GM12878 (cell line): ENCODE measurements at regions not wholly inside any gene's neighbourhood (a gene's known extent, or its start where the extent isn't known, plus 50 kb on each side); places are given as distances from the start of the nearest gene placed in this dataset.

Experiments used
- ATAC-seq: fragments of 200-7000 bp; cut with Tn5 transposase; 3 replicates; pipeline ENCODE4 v1.9.1; 2020; ENCODE audit warnings: mild to moderate bottlenecking, moderate library complexity
- BruUV-seq: library from RNA; stranded (reverse); fragments of 400-500 nt; replicated peaks from 2 replicates; lab custom pipeline; 2021; lab: Mats Ljungman, UMichigan
- CTCF ChIA-PET: fragments of 300-600 bp; sonication (Branson Sonifier 250); formaldehyde crosslinking; extraction: SDS; loops from one replicate; lab custom pipeline; 2021; ENCODE audit warnings: inconsistent platforms; lab: Yijun Ruan, JAX
- POLR2A ChIA-PET: fragments of 350-600 bp; formaldehyde crosslinking; extraction: SDS; loops from one replicate; lab custom pipeline; 2021; ENCODE audit warnings: inconsistent platforms; lab: Charles Lee
- RAD21 ChIA-PET: fragments of 300-600 bp; sonication (Branson Sonifier 250); formaldehyde crosslinking; loops from one replicate; lab custom pipeline; 2023; ENCODE audit warnings: antibody characterized with exemption; ENCODE audit not compliant: unreplicated experiment; lab: Charles Lee
- SMC1A ChIA-PET: fragments of 300-600 bp; sonication (Branson Sonifier 250); formaldehyde crosslinking; loops from one replicate; lab custom pipeline; 2023; ENCODE audit not compliant: unreplicated experiment, uncharacterized antibody; lab: Charles Lee
- DNase-seq: peaks from one replicate; pipeline ENCODE4 v3.0.0-alpha.2; 2011; ENCODE audit warnings: low read depth, low spot score
- FAIRE-seq: peaks from 3 replicates; lab custom pipeline; 2011; peaks lifted over from hg19 to GRCh38; lab: Jason Lieb, UNC
- H2AFZ ChIP-seq: 2 replicates; pipeline ENCODE4 v1.6.0; 2011; ENCODE audit warnings: low read depth, low read length, control low read depth; ENCODE audit not compliant: control insufficient read depth
- H3K27ac ChIP-seq: 2 replicates; pipeline ENCODE4 v1.5.1; 2011; ENCODE audit warnings: control low read depth; ENCODE audit not compliant: control insufficient read depth, insufficient read depth
- H3K27me3 ChIP-seq, 2 experiments: replicated peaks in 1 of 2; 2 replicates each; pipeline versions ENCODE4 v1.6.0 to v1.6.1; 2011; ENCODE audit warnings: low read length in 1 of 2; ENCODE audit not compliant: control insufficient read depth in 2 of 2, insufficient read depth in 2 of 2
- H3K36me3 ChIP-seq, 2 experiments: 2 replicates each; pipeline ENCODE4 v1.5.1; 2011; ENCODE audit warnings: low read length in 1 of 2; ENCODE audit not compliant: control insufficient read depth in 2 of 2, insufficient read depth in 2 of 2
- H3K4me1 ChIP-seq: 2 replicates; pipeline ENCODE4 v1.6.1; 2011; ENCODE audit warnings: mild to moderate bottlenecking, low read length, moderate library complexity, mixed read lengths; ENCODE audit not compliant: control insufficient read depth, insufficient read depth
- H3K4me2 ChIP-seq: 2 replicates; pipeline ENCODE4 v1.6.0; 2011; ENCODE audit warnings: control low read depth; ENCODE audit not compliant: control insufficient read depth, insufficient read depth
- H3K4me3 ChIP-seq: fragments of 200-600 bp; sonication (generic); 2 replicates; pipeline ENCODE4 v1.5.1; 2016
- H3K79me2 ChIP-seq: 2 replicates; pipeline ENCODE4 v1.6.0; 2011; ENCODE audit warnings: low read length; ENCODE audit not compliant: control insufficient read depth, insufficient read depth
- H3K9ac ChIP-seq: 2 replicates; pipeline ENCODE4 v1.8.0; 2011; ENCODE audit warnings: low read length, control low read depth, mixed read lengths; ENCODE audit not compliant: control insufficient read depth, insufficient read depth
- H3K9me3 ChIP-seq: replicated peaks from 3 replicates; pipeline ENCODE4 v1.5.1; 2011; ENCODE audit warnings: mild to moderate bottlenecking, low read length; ENCODE audit not compliant: control insufficient read depth, insufficient read depth
- H4K20me1 ChIP-seq: 2 replicates; pipeline ENCODE4 v1.6.0; 2011; ENCODE audit not compliant: control insufficient read depth, insufficient read depth
- BCL11A ChIP-seq: IDR thresholded peaks from 2 replicates; pipeline ENCODE4 v1.6.1; 2011; ENCODE audit warnings: low read depth, low read length
- MYB ChIP-seq: fragments of 150-350 bp; IDR thresholded peaks from 2 replicates; pipeline ENCODE4 v1.6.1; 2014; ENCODE audit warnings: mild to moderate bottlenecking, low read depth, low read length, borderline replicate concordance
- RAD21 ChIP-seq: IDR thresholded peaks from 2 replicates; pipeline ENCODE4 v1.6.1; 2011; ENCODE audit warnings: mild to moderate bottlenecking, low read depth, low read length, moderate library complexity; ENCODE audit not compliant: insufficient read depth
- RFX5 ChIP-seq: IDR thresholded peaks from 2 replicates; pipeline ENCODE4 v1.6.1; 2011; ENCODE audit warnings: low read depth, low read length, improper control_type of control experiment
- SIX5 ChIP-seq: IDR thresholded peaks from 2 replicates; pipeline ENCODE4 v1.6.1; 2011; ENCODE audit warnings: mild to moderate bottlenecking, low read depth, low read length, moderate library complexity; ENCODE audit not compliant: severe bottlenecking
- SP1 ChIP-seq: IDR thresholded peaks from one replicate; pipeline ENCODE4 v1.6.1; 2011; ENCODE audit warnings: low read depth, low read length
- SRF ChIP-seq, 2 experiments: IDR thresholded peaks; 2 replicates each; pipeline ENCODE4 v1.6.1; 2011; ENCODE audit warnings: low read depth in 2 of 2, low read length in 2 of 2, mild to moderate bottlenecking in 1 of 2, moderate library complexity in 1 of 2
- YY1 ChIP-seq: IDR thresholded peaks from 2 replicates; pipeline ENCODE4 v1.6.1; 2011; ENCODE audit warnings: low read depth, mild to moderate bottlenecking, low read length
- WGBS: methylation state at CpG from one replicate; pipeline ENCODE4 v1.1.6; 2016; ENCODE audit warnings: low lambda C conversion rate; ENCODE audit not compliant: insufficient replicate concordance, insufficient coverage; ENCODE audit errors: missing lambda C conversion rate; 5-methylcytosine and 5-hydroxymethylcytosine counted together
- in situ Hi-C: fragments of 300-500 bp; cut with MboI; formaldehyde crosslinking; loops from 9 replicates; pipeline ENCODE4 v1.14.3; 2018; ENCODE audit warnings: mixed read lengths
- intact Hi-C: fragments of 100-400 bp; cut with micrococcal nuclease; formaldehyde crosslinking; loops from one replicate; pipeline ENCODE4 v1.14.2; 2022; ENCODE audit not compliant: unreplicated experiment
- TF ChIP-seq, protein P1 (sequence below): IDR thresholded peaks from 2 replicates; pipeline ENCODE4 v1.6.1; 2012; ENCODE audit warnings: low read depth, low read length, improper control_type of control experiment
- TF ChIP-seq, protein P2 (sequence below): IDR thresholded peaks from 2 replicates; pipeline ENCODE4 v1.6.1; 2012; ENCODE audit warnings: low read length, inconsistent platforms
- TF ChIP-seq, protein P3 (sequence below): IDR thresholded peaks from 2 replicates; pipeline ENCODE4 v1.6.1; 2011; ENCODE audit warnings: borderline replicate concordance, low read depth, mild to moderate bottlenecking, moderate library complexity, mixed read lengths, low read length; ENCODE audit not compliant: insufficient read depth; ENCODE audit errors: extremely low read length

DNA sequence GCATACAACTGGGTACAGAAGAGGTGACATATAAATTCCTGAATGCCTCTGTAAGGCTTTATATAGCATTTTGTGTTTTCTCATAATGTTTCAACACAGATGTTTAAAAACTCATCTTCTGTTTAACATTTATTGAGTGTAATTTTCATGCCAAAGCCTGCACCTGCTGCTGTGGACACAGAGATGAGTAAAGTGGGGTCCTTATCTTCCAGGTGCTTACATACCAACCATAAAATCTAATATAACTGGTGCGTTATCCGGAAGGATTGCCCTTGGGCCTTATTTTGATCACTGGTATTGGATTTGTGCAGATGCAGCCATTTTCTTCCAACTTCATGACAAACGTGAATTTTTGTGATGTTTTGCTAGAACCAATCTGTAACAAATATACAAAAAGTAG lies 222.3 kb downstream of the DMRT2 start:
- H3K27ac ChIP-seq = no peak overlapping the region
- H3K4me2 ChIP-seq = no peak overlapping the region
- no TSS peak for BruUV-seq
- H3K79me2 ChIP-seq = no peaks in the 10 kb centered on the region
- intact Hi-C loops = loop anchor here (5.0 to 10.0 kb wide), 2 partner anchors 40 to 162 kb away; no protein-coding TSS in a partner anchor
- no peak overlapping the region for H3K4me3 ChIP-seq
- POLR2A ChIA-PET = no interaction called here
- no peak overlapping the region for H3K9ac ChIP-seq
- no peaks in the 10 kb centered on the region; the same call in 1 of the 2 replicates for H3K4me1 ChIP-seq
- in situ Hi-C loops = no loop called here
- CTCF ChIA-PET = interaction anchor here (1.2 kb wide), 1 partner anchor 10 kb away, joined by 3 read pairs; no protein-coding TSS in a partner anchor
- H3K27me3 ChIP-seq = no peaks in the 10 kb centered on the region
- H2AFZ ChIP-seq = no peak overlapping the region
- no peak for DNase-seq
- RAD21 ChIA-PET = interaction anchor here (1.6 kb wide), 1 partner anchor 40 kb away, joined by 6 read pairs; no protein-coding TSS in a partner anchor
- TF ChIP-seq SIX5 (no peak), YY1 (no peak), RFX5 (no peak), RAD21 (no peak), MYB (no peak), BCL11A (no peak), SRF (IDR thresholded peaks at IDR 0.05; ENCODE audit: low read depth in 2 of 2, low read length in 2 of 2) (no peak), SP1 (no peak)
- TF ChIP-seq, protein P1, sequence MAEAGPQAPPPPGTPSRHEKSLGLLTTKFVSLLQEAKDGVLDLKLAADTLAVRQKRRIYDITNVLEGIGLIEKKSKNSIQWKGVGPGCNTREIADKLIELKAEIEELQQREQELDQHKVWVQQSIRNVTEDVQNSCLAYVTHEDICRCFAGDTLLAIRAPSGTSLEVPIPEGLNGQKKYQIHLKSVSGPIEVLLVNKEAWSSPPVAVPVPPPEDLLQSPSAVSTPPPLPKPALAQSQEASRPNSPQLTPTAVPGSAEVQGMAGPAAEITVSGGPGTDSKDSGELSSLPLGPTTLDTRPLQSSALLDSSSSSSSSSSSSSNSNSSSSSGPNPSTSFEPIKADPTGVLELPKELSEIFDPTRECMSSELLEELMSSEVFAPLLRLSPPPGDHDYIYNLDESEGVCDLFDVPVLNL = no peak
- TF ChIP-seq, protein P2, sequence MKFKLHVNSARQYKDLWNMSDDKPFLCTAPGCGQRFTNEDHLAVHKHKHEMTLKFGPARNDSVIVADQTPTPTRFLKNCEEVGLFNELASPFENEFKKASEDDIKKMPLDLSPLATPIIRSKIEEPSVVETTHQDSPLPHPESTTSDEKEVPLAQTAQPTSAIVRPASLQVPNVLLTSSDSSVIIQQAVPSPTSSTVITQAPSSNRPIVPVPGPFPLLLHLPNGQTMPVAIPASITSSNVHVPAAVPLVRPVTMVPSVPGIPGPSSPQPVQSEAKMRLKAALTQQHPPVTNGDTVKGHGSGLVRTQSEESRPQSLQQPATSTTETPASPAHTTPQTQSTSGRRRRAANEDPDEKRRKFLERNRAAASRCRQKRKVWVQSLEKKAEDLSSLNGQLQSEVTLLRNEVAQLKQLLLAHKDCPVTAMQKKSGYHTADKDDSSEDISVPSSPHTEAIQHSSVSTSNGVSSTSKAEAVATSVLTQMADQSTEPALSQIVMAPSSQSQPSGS = no peak
- TF ChIP-seq, protein P3, sequence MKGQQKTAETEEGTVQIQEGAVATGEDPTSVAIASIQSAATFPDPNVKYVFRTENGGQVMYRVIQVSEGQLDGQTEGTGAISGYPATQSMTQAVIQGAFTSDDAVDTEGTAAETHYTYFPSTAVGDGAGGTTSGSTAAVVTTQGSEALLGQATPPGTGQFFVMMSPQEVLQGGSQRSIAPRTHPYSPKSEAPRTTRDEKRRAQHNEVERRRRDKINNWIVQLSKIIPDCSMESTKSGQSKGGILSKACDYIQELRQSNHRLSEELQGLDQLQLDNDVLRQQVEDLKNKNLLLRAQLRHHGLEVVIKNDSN = no peak
- TF ChIP-seq, all 136 proteins: peak for 0
- no peaks in the 10 kb centered on the region for H3K9me3 ChIP-seq
- SMC1A ChIA-PET = interaction anchor here (1.1 to 1.6 kb wide), 3 partner anchors 8 to 74 kb away, joined by 3 to 8 read pairs (median 5); no protein-coding TSS in a partner anchor
- ATAC-seq (no peak), FAIRE-seq (no peak)
- H3K36me3 ChIP-seq = no peaks in the 10 kb centered on the region
- H4K20me1 ChIP-seq = no peaks in the 10 kb centered on the region
- WGBS = 67% methylated on average over 3 of the region's 3 CpGs
